Common myeloid progenitor, CD34-positive (primary cell): ENCODE measurements at regions not wholly inside any gene's neighbourhood (a gene's known extent, or its start where the extent isn't known, plus 50 kb on each side); places are given as distances from the start of the nearest gene placed in this dataset.

ENCODE experiments used
- CTCF ChIA-PET: fragments of 350-600 bp; sonication (Branson Sonifier 250); formaldehyde crosslinking; loops from one replicate; lab custom pipeline; 2021; ENCODE audit warnings: antibody characterized with exemption; lab: Charles Lee
- POLR2A ChIA-PET: fragments of 350-600 bp; sonication (Branson Sonifier 250); formaldehyde crosslinking; loops from one replicate; lab custom pipeline; 2021; ENCODE audit warnings: antibody characterized with exemption; lab: Charles Lee
- DNase-seq, 3 donors: peaks; one replicate each; pipeline versions ENCODE4 v3.0.0 to v3.0.0-alpha.2; 2013
- H3K27ac ChIP-seq, 2 experiments: 1 replicate in 1 of 2; 2 replicates in 1 of 2; pipeline ENCODE4 v1.7.0; 2013; ENCODE audit warnings: inconsistent platforms in 2 of 2, low read length in 2 of 2, mild to moderate bottlenecking in 2 of 2, low read depth in 1 of 2, moderate library complexity in 1 of 2; ENCODE audit not compliant: severe bottlenecking in 2 of 2, insufficient read depth in 1 of 2, poor library complexity in 1 of 2
- H3K27me3 ChIP-seq, 5 experiments: replicated peaks in 2 of 5; 1 replicate in 3 of 5; 2 replicates in 2 of 5; pipeline versions ENCODE4 v1.6.1 to v1.7.0; 2013; ENCODE audit warnings: low read length in 4 of 5, mild to moderate bottlenecking in 2 of 5, moderate library complexity in 2 of 5, inconsistent platforms in 1 of 5; ENCODE audit not compliant: insufficient read depth in 5 of 5, control insufficient read depth in 4 of 5
- H3K36me3 ChIP-seq, 4 experiments: 1 replicate in 2 of 4; 2 replicates in 2 of 4; pipeline versions ENCODE4 v1.6.1 to v1.7.0; 2013; ENCODE audit warnings: low read length in 3 of 4, control low read depth in 1 of 4, mild to moderate bottlenecking in 1 of 4; ENCODE audit not compliant: control insufficient read depth in 4 of 4, insufficient read depth in 4 of 4
- H3K4me1 ChIP-seq, 4 experiments: 1 replicate in 3 of 4; 2 replicates in 1 of 4; pipeline versions ENCODE4 v1.6.1 to v1.7.1; 2013; ENCODE audit warnings: low read length in 3 of 4, mild to moderate bottlenecking in 3 of 4, control low read depth in 1 of 4, inconsistent platforms in 1 of 4, moderate library complexity in 1 of 4; ENCODE audit not compliant: control insufficient read depth in 4 of 4, insufficient read depth in 4 of 4; ENCODE audit errors: control extremely low read depth in 1 of 4
- H3K4me3 ChIP-seq, 7 experiments: 1 replicate in 4 of 7; 2 replicates in 3 of 7; pipeline versions ENCODE4 v1.5.1 to v1.7.0; 2013; ENCODE audit warnings: mild to moderate bottlenecking in 7 of 7, low read length in 6 of 7, moderate library complexity in 6 of 7, inconsistent platforms in 2 of 7, low read depth in 2 of 7, control low read depth in 1 of 7; ENCODE audit not compliant: insufficient read depth in 4 of 7, control insufficient read depth in 1 of 7; ENCODE audit errors: extremely low read depth in 1 of 7
- H3K9me3 ChIP-seq, 5 experiments: 1 replicate in 4 of 5; 2 replicates in 1 of 5; pipeline versions ENCODE4 v1.6.1 to v1.7.1; 2013; ENCODE audit warnings: low read length in 4 of 5, mild to moderate bottlenecking in 2 of 5, inconsistent platforms in 1 of 5, low read depth in 1 of 5, moderate library complexity in 1 of 5; ENCODE audit not compliant: control insufficient read depth in 4 of 5, insufficient read depth in 2 of 5; ENCODE audit errors: control extremely low read depth in 1 of 5
- WGBS: methylation state at CpG from one replicate; pipeline ENCODE4 v1.1.5; 2013; ENCODE audit not compliant: insufficient coverage; 5-methylcytosine and 5-hydroxymethylcytosine counted together

DNA sequence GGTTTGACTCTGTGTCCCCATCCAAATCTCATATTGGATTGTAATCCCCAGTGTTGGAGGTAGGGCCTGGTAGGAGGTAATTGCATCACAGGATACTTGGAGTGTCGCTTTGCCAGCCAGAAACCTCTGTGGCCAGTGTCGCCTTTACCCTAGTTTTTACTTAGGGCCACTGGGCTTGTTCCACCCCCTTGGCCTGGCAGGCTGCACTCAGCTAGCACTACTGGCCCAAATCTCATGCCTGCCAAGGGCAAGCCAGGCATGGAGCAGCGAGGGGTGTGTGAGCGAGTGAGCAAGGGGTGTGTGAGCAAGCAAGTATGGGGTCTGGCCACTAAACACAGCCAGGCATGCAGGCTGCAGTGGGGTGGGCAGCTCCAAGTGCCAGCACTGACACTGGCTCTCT is 178.7 kb upstream of the MGAT5 start:
- Histone ChIP-seq H3K27me3 (peaks cover 0 to 7% (median 2%) of the 10 kb centered on the region in 5 experiments), H3K4me1 (no peaks in the 10 kb centered on the region), H3K4me3 (no peak overlapping the region), H3K36me3 (no peaks in the 10 kb centered on the region), H3K27ac (no peak overlapping the region), H3K9me3 (peaks cover 0 to 10% (median 3%) of the 10 kb centered on the region in 5 experiments)
- 93% methylated on average over 4 of the region's 4 CpGs for WGBS
- DNase-seq, result no peak
- ChIA-PET CTCF (no interaction called here), POLR2A (no interaction called here)

DNA sequence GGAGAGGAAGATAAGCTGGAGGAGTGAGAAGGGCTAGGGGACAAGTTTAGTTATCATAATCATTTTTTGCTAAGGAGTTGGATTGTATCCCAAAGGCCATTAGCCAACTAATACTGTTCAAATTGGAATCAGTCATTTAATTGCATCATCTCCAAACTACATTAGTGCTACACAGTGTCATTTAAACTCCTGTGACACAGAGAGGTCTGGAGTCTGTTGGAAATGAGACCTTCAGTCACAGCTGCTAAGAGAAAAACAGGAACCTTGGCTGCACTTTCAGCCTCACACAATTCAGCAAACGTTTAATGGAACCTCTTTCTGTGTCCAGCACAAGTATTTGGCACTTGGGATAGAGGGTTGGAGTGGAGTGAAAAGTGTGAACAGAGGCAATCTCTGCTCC is 175.5 kb upstream of the MGAT5 start:
- ChIA-PET CTCF (no interaction called here), POLR2A (no interaction called here)
- Histone ChIP-seq H3K9me3 (peaks cover 0 to 10% (median 3%) of the 10 kb centered on the region in 5 experiments), H3K4me3 (no peak overlapping the region), H3K4me1 (no peaks in the 10 kb centered on the region), H3K27me3 (peaks cover 0 to 6% (median under 1%) of the 10 kb centered on the region in 5 experiments), H3K27ac (no peak overlapping the region), H3K36me3 (no peaks in the 10 kb centered on the region)
- 0% methylated on average over 1 of the region's 1 CpG for WGBS
- no peak for DNase-seq

- no peak for DNase-seq
- no peaks in the 10 kb centered on the region for H3K36me3 ChIP-seq
- WGBS, result 87% methylated on average over 3 of the region's 4 CpGs
These were observed 174.5 kb upstream of the MGAT5 start for GRCh38 chr2:134079373-134079772.

GRCh38 chr2:134080386-134081089 is 173.3 kb upstream of the MGAT5 start:
- H3K4me3 ChIP-seq, result no peak overlapping the region
- CTCF ChIA-PET, result no interaction called here
- no peak for DNase-seq

More at GRCh38 chr2:134079373-134079772, 174.5 kb upstream of the MGAT5 start:
- Histone ChIP-seq H3K9me3 (peaks cover 0 to 10% (median 3%) of the 10 kb centered on the region in 5 experiments), H3K27ac (no peak overlapping the region), H3K4me3 (no peak overlapping the region), H3K27me3 (peaks cover 0 to 6% (median 0%) of the 10 kb centered on the region in 5 experiments), H3K4me1 (no peaks in the 10 kb centered on the region)
- ChIA-PET CTCF (no interaction called here), POLR2A (no interaction called here)

DNA sequence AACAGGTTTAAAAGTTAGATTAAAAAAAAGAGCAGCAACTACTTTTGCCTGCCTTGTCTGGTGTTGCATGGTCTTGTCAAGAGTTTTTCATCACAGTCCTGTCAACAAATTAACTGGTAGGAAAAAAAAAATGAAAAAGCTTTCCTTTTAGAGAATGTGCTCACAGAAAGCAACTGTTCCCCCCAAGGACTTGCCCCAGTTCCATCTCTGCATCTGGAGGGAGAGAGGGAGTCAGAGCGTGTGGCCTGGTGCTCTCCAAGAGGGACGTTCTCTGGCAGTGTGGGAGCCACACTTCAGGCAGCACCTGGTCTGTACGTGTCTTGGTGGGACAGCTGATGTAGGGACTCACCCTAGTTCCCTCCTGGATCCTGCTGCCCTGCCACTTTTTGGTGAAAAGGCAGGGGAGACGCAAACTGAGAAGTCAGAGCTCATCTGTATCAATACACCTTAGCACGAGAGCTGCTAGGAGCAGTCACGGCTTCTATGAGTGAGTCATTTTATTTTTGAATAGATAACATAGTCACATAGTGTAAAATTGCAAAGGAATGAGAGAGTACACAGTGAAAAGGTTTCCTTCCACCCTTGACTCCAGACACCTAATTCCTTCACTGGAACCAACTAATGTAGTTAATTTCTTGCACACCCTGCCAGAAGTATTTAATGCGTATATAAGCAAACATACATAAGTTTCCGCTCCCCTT is 172.5 kb upstream of the MGAT5 start:
- WGBS, result 83% methylated on average over 3 of the region's 8 CpGs
- CTCF ChIA-PET, result no interaction called here
- H3K27me3 ChIP-seq, result peaks cover 0 to 6% (median 0%) of the 10 kb centered on the region in 5 experiments
- POLR2A ChIA-PET, result no interaction called here
- DNase-seq, result no peak
- no peaks in the 10 kb centered on the region for H3K9me3 ChIP-seq
- no peaks in the 10 kb centered on the region for H3K4me1 ChIP-seq
- H3K27ac ChIP-seq, result no peak overlapping the region
- H3K4me3 ChIP-seq, result no peak overlapping the region
- no peaks in the 10 kb centered on the region for H3K36me3 ChIP-seq

More at GRCh38 chr2:134080386-134081089, 173.3 kb upstream of the MGAT5 start:
- H3K9me3 ChIP-seq, result peaks cover 0 to 6% (median 3%) of the 10 kb centered on the region in 5 experiments
- POLR2A ChIA-PET, result no interaction called here
- no peak overlapping the region for H3K27ac ChIP-seq
- WGBS, result 96% methylated on average over 7 of the region's 7 CpGs
- no peaks in the 10 kb centered on the region for H3K36me3 ChIP-seq
- peaks cover 0 to 6% (median 0%) of the 10 kb centered on the region in 5 experiments for H3K27me3 ChIP-seq
- H3K4me1 ChIP-seq, result no peaks in the 10 kb centered on the region

- Histone ChIP-seq H3K36me3 (no peaks in the 10 kb centered on the region), H3K27me3 (peaks cover 0 to 4% (median 0%) of the 10 kb centered on the region in 5 experiments), H3K4me1 (no peaks in the 10 kb centered on the region), H3K27ac (no peak overlapping the region), H3K9me3 (peaks cover 0 to under 1% (median 0%) of the 10 kb centered on the region in 5 experiments), H3K4me3 (no peak overlapping the region)
- CTCF ChIA-PET, result interaction anchor here (0.5 kb wide), 1 partner anchor 192 kb away, joined by 3 read pairs; no protein-coding TSS in a partner anchor
- no CpG with 5 or more reads among the region's 5 CpGs for WGBS
- POLR2A ChIA-PET, result no interaction called here
- DNase-seq, result no peak
These were observed 170.3 kb upstream of the MGAT5 start for GRCh38 chr2:134083548-134083947.
